Transverse colon (tissue), 4 donors: ENCODE measurements at regions not wholly inside any gene's neighbourhood (a gene's known extent, or its start where the extent isn't known, plus 50 kb on each side); places are given as distances from the start of the nearest gene placed in this dataset.

Source experiments
- DNase-seq: peaks from one replicate; pipeline ENCODE4 v3.0.0-alpha.2; 2019
- H3K27ac ChIP-seq, 4 donors: fragments of 200-600 bp; sonication (generic); 2 replicates each; pipeline ENCODE4 v1.5.1; 2016 to 2018; ENCODE audit warnings: inconsistent platforms in 4 of 4
- H3K27me3 ChIP-seq: fragments of 200-600 bp; sonication (generic); 2 replicates; pipeline ENCODE4 v1.5.1; 2017; ENCODE audit warnings: inconsistent platforms
- H3K36me3 ChIP-seq, 4 donors: fragments of 200-600 bp; sonication (generic); 2 replicates each; pipeline ENCODE4 v1.5.1; 2017 to 2019; ENCODE audit warnings: inconsistent platforms in 4 of 4
- H3K4me1 ChIP-seq, 4 donors: fragments of 200-600 bp; sonication (generic); 2 replicates each; pipeline ENCODE4 v1.5.1; 2017 to 2020; ENCODE audit warnings: inconsistent platforms in 4 of 4
- H3K4me3 ChIP-seq, 4 donors: fragments of 200-600 bp; sonication (generic); 1 replicate in 1 of 4; 2 replicates in 3 of 4; pipeline versions ENCODE4 v1.5.1 to v1.6.1; 2017 to 2019; ENCODE audit warnings: inconsistent platforms in 4 of 4
- H3K9me3 ChIP-seq, 2 donors: fragments of 200-600 bp; sonication (generic); 2 replicates each; pipeline ENCODE4 v1.5.1; 2017 to 2019; ENCODE audit warnings: inconsistent platforms in 2 of 2
- CTCF ChIP-seq, 5 experiments: fragments of 200-600 bp in 3 of 5; fragments of 450-650 bp in 2 of 5; sonication (generic) in 3 of 5; IDR thresholded peaks; 1 replicate in 2 of 5; 2 replicates in 3 of 5; pipeline ENCODE4 v1.5.1; 2016 to 2017; ENCODE audit warnings: antibody characterized with exemption in 5 of 5, inconsistent platforms in 3 of 5, mild to moderate bottlenecking in 2 of 5, moderate library complexity in 1 of 5
- EP300 ChIP-seq: sonication (generic); formaldehyde crosslinking; IDR thresholded peaks from one replicate; pipeline ENCODE4 v1.6.1; 2017; ENCODE audit warnings: antibody characterized with exemption, low read depth
- POLR2A ChIP-seq: fragments of 450-650 bp; IDR thresholded peaks from one replicate; pipeline ENCODE4 v1.6.1; 2016; ENCODE audit warnings: antibody characterized with exemption, mild to moderate bottlenecking, moderate library complexity
- POLR2AphosphoS5 ChIP-seq, 3 donors: sonication (generic); formaldehyde crosslinking; IDR thresholded peaks; one replicate each; pipeline ENCODE4 v1.6.1; 2016; ENCODE audit warnings: antibody characterized with exemption in 3 of 3
- WGBS, 2 donors: methylation state at CpG; one replicate each; pipeline ENCODE4 v1.1.5; 2018; ENCODE audit warnings: low coverage in 1 of 2; 5-methylcytosine and 5-hydroxymethylcytosine counted together
- in situ Hi-C, 4 donors: fragments of 200-750 bp; cut with MboI; loops; one replicate each; pipeline versions ENCODE4 v1.15.0 to v1.15.1; 2017; ENCODE audit warnings: low sequenced_read_pairs in 3 of 4, low pct_ligation_motif_present in 1 of 4, low pct_unique_long_range_greater_than_20kb in 1 of 4
- intact Hi-C: fragments of 100-400 bp; cut with DNase I; formaldehyde crosslinking; loops from one replicate; pipeline ENCODE4 v1.15.1; 2023; ENCODE audit warnings: low total_unique reads

- TF ChIP-seq EP300 (no peak), POLR2AphosphoS5 (IDR thresholded peaks at IDR 0.05) (no peak), POLR2A (no peak), CTCF (IDR thresholded peaks at IDR 0.05) (no peak)
- no peak for DNase-seq
- in situ Hi-C loops (no loop called here), intact Hi-C loops (no loop called here)
- no peaks in the 10 kb centered on the region for H3K4me1 ChIP-seq
- WGBS, 2 donors: 87 to 90% methylated on average over 2 of the region's 2 CpGs
- H3K9me3 ChIP-seq: peaks cover 0 to 9% of the 10 kb centered on the region in 2 donors
- H3K27ac ChIP-seq: no peak overlapping the region
- no peak overlapping the region for H3K4me3 ChIP-seq
- H3K36me3 ChIP-seq: no peaks in the 10 kb centered on the region
- no peaks in the 10 kb centered on the region for H3K27me3 ChIP-seq
Measured at GRCh38 chr2:4670331-4670730, 967.0 kb downstream of the DCDC2C start.

GRCh38 chr2:4673025-4673489, 969.7 kb downstream of the DCDC2C start:
- TF ChIP-seq CTCF (IDR thresholded peaks at IDR 0.05): no peak
- DNase-seq: no peak
- H3K9me3 ChIP-seq: peaks cover 0 to 2% of the 10 kb centered on the region in 2 donors
- intact Hi-C loops (no loop called here), in situ Hi-C loops (no loop called here)
- 77 to 89% methylated on average over 12 to 13 of the region's 13 CpGs for WGBS, 2 donors
- H3K4me1 ChIP-seq: no peaks in the 10 kb centered on the region
- H3K27ac ChIP-seq: no peak overlapping the region
- H3K36me3 ChIP-seq: no peaks in the 10 kb centered on the region
- no peaks in the 10 kb centered on the region for H3K27me3 ChIP-seq
- peak overlapping the region in 1 of 4 donors; percentile 5 for H3K4me3 ChIP-seq

- in situ Hi-C loops (no loop called here), intact Hi-C loops (no loop called here)
- no peaks in the 10 kb centered on the region for H3K4me1 ChIP-seq
- 66% methylated on average over 6 of the region's 6 CpGs; no CpG with 5 or more reads in 1 of the 2 donors for WGBS, 2 donors
- H3K27ac ChIP-seq: no peak overlapping the region
- H3K4me3 ChIP-seq: no peak overlapping the region
- no peaks in the 10 kb centered on the region for H3K36me3 ChIP-seq
- H3K9me3 ChIP-seq: no peaks in the 10 kb centered on the region
- DNase-seq: no peak
- no peaks in the 10 kb centered on the region for H3K27me3 ChIP-seq
- TF ChIP-seq EP300 (no peak), POLR2A (no peak), POLR2AphosphoS5 (IDR thresholded peaks at IDR 0.05) (no peak), CTCF (IDR thresholded peaks at IDR 0.05) (no peak)
Measured at GRCh38 chr2:4674007-4674406, 970.6 kb downstream of the DCDC2C start.

GRCh38 chr2:4675295-4675694, 971.9 kb downstream of the DCDC2C start:
- no peaks in the 10 kb centered on the region for H3K9me3 ChIP-seq
- 92% methylated on average over 6 of the region's 7 CpGs; no CpG with 5 or more reads in 1 of the 2 donors for WGBS, 2 donors
- no peak overlapping the region for H3K27ac ChIP-seq
- DNase-seq: no peak
- no peaks in the 10 kb centered on the region for H3K36me3 ChIP-seq
- intact Hi-C loops: no loop called here
- TF ChIP-seq POLR2A (no peak), CTCF (IDR thresholded peaks at IDR 0.05) (no peak), EP300 (no peak), POLR2AphosphoS5 (IDR thresholded peaks at IDR 0.05) (no peak)
- H3K27me3 ChIP-seq: no peaks in the 10 kb centered on the region
- H3K4me1 ChIP-seq: no peaks in the 10 kb centered on the region
- in situ Hi-C loops: no loop called here
- no peak overlapping the region for H3K4me3 ChIP-seq
